HG03280 (cell line): ENCODE measurements at regions not wholly inside any gene's neighbourhood (a gene's known extent, or its start where the extent isn't known, plus 50 kb on each side); places are given as distances from the start of the nearest gene placed in this dataset.
"Not testable (repeated sequence)": the region's sequence is repeated elsewhere in the genome, so short reads cannot be mapped to it uniquely, and the experiment has no call there.

Experiments
- ATAC-seq: cut with Tn5 transposase; IDR thresholded peaks from one replicate; pipeline ENCODE4 v1.9.1; 2021; ENCODE audit warnings: mild to moderate bottlenecking, moderate library complexity; ENCODE audit not compliant: unreplicated experiment

GRCh38 chr12:124126950-124127655 is 154.1 kb downstream of the ZNF664 start:
- peak; percentile 51 for ATAC-seq

- ATAC-seq, result no peak
These were observed 156.1 kb downstream of the ZNF664 start for GRCh38 chr12:124129132-124129531.

- ATAC-seq, result peak; percentile 85
These were observed 157.9 kb downstream of the ZNF664 start for GRCh38 chr12:124130691-124131591.

GRCh38 chr12:124131659-124132058 is 158.6 kb downstream of the ZNF664 start:
- no peak for ATAC-seq

- ATAC-seq, result no peak
These were observed 159.5 kb downstream of the ZNF664 start for GRCh38 chr12:124132530-124132929.

- no peak for ATAC-seq
These were observed 158.1 kb upstream of the RFLNA start for GRCh38 chr12:124136796-124137195.

GRCh38 chr12:124140944-124141486 is 153.9 kb upstream of the RFLNA start:
- no peak for ATAC-seq

- not testable (repeated sequence) for ATAC-seq
These were observed 153.3 kb upstream of the RFLNA start for GRCh38 chr12:124141611-124142010.

- ATAC-seq, result no peak
These were observed 152.4 kb upstream of the RFLNA start for GRCh38 chr12:124142395-124143035.

GRCh38 chr12:124143726-124144125 is 151.2 kb upstream of the RFLNA start:
- no peak for ATAC-seq

GRCh38 chr12:124144531-124145194 is 150.2 kb upstream of the RFLNA start:
- no peak for ATAC-seq

- ATAC-seq, result no peak
These were observed 147.9 kb upstream of the RFLNA start for GRCh38 chr12:124147027-124147426.

- ATAC-seq, result no peak
These were observed 147.3 kb upstream of the RFLNA start for GRCh38 chr12:124147575-124147974.

GRCh38 chr12:124148481-124149273 is 146.2 kb upstream of the RFLNA start:
- no peak for ATAC-seq

- no peak for ATAC-seq
These were observed 145.6 kb upstream of the RFLNA start for GRCh38 chr12:124149287-124149686.

GRCh38 chr12:124150168-124150567 is 144.7 kb upstream of the RFLNA start:
- no peak for ATAC-seq

GRCh38 chr12:124151583-124151982 is 143.3 kb upstream of the RFLNA start:
- no peak for ATAC-seq

- no peak for ATAC-seq
These were observed 142.2 kb upstream of the RFLNA start for GRCh38 chr12:124152731-124153130.

GRCh38 chr12:124153392-124153791 is 141.5 kb upstream of the RFLNA start:
- ATAC-seq, result no peak

GRCh38 chr12:124157406-124157805 is 137.5 kb upstream of the RFLNA start:
- no peak for ATAC-seq
